ENCODE measurements at regions not wholly inside any gene's neighbourhood (a gene's known extent, or its start where the extent isn't known, plus 50 kb on each side); places are given as distances from the start of the nearest gene placed in this dataset.

- ATAC-seq (no peak), DNase-seq (no peak)
- Histone ChIP-seq H3K36me3 (ENCODE audit: insufficient read depth in 1 of 2, low read depth in 1 of 2) (no peaks in the 10 kb centered on the region), H3K4me1 (no peaks in the 10 kb centered on the region), H3K9me3 (no peaks in the 10 kb centered on the region), H3K27me3 (ENCODE audit: insufficient read depth in 3 of 3, low read length in 2 of 3) (no peaks in the 10 kb centered on the region), H3K27ac (no peak overlapping the region), H3K4me3 (no peak overlapping the region)
- no peak for TF ChIP-seq CTCF (IDR thresholded peaks at IDR 0.05)
- intact Hi-C loops (cut with DNase I), result no loop called here
- 73 to 83% (median 75%) methylated on average over 2 of the region's 2 CpGs for WGBS, 3 donors
Measured at GRCh38 chr3:118541796-118542195, 492.9 kb downstream of the IGSF11 start.

GRCh38 chr3:118543832-118544231, 490.8 kb downstream of the IGSF11 start:
- Histone ChIP-seq H3K9me3 (no peaks in the 10 kb centered on the region), H3K4me3 (no peak overlapping the region), H3K36me3 (ENCODE audit: insufficient read depth in 1 of 2, low read depth in 1 of 2) (no peaks in the 10 kb centered on the region), H3K27me3 (ENCODE audit: insufficient read depth in 3 of 3, low read length in 2 of 3) (no peaks in the 10 kb centered on the region), H3K27ac (no peak overlapping the region), H3K4me1 (no peaks in the 10 kb centered on the region)
- intact Hi-C loops (cut with DNase I), result no loop called here
- WGBS, 3 donors, result 26 to 33% (median 30%) methylated on average over 1 of the region's 1 CpG
- TF ChIP-seq CTCF (IDR thresholded peaks at IDR 0.05), result no peak
- no peak for ATAC-seq
- no peak for DNase-seq

GRCh38 chr3:118544458-118544857, 490.2 kb downstream of the IGSF11 start:
- no peaks in the 10 kb centered on the region for H3K36me3 ChIP-seq (ENCODE audit: insufficient read depth in 1 of 2, low read depth in 1 of 2)
- DNase-seq (no peak), ATAC-seq (no peak)
- 62 to 70% (median 63%) methylated on average over 5 of the region's 5 CpGs for WGBS, 3 donors
- no peaks in the 10 kb centered on the region for H3K4me1 ChIP-seq
- H3K9me3 ChIP-seq, result no peaks in the 10 kb centered on the region
- intact Hi-C loops (cut with DNase I), result no loop called here
- H3K27me3 ChIP-seq (ENCODE audit: insufficient read depth in 3 of 3, low read length in 2 of 3), result no peaks in the 10 kb centered on the region
- no peak overlapping the region for H3K27ac ChIP-seq
- H3K4me3 ChIP-seq, result no peak overlapping the region
- TF ChIP-seq CTCF (IDR thresholded peaks at IDR 0.05), result no peak

- H3K27me3 ChIP-seq (ENCODE audit: insufficient read depth in 3 of 3, low read length in 2 of 3), result no peaks in the 10 kb centered on the region
- no peak for TF ChIP-seq CTCF (IDR thresholded peaks at IDR 0.05)
- no peak overlapping the region for H3K4me3 ChIP-seq
- no peaks in the 10 kb centered on the region for H3K9me3 ChIP-seq
- DNase-seq (no peak), ATAC-seq (no peak)
- no peaks in the 10 kb centered on the region for H3K4me1 ChIP-seq
- no peak overlapping the region for H3K27ac ChIP-seq
- intact Hi-C loops (cut with DNase I), result no loop called here
- 75 to 84% (median 79%) methylated on average over 4 of the region's 4 CpGs for WGBS, 3 donors
- H3K36me3 ChIP-seq (ENCODE audit: insufficient read depth in 1 of 2, low read depth in 1 of 2), result no peaks in the 10 kb centered on the region
Measured at GRCh38 chr3:118548434-118548833, 486.2 kb downstream of the IGSF11 start.

GRCh38 chr3:118550122-118550521, 484.5 kb downstream of the IGSF11 start:
- H3K36me3 ChIP-seq (ENCODE audit: insufficient read depth in 1 of 2, low read depth in 1 of 2), result no peaks in the 10 kb centered on the region
- H3K27ac ChIP-seq, result no peak overlapping the region
- no peak for TF ChIP-seq CTCF (IDR thresholded peaks at IDR 0.05)
- H3K9me3 ChIP-seq, result no peaks in the 10 kb centered on the region
- no peaks in the 10 kb centered on the region for H3K27me3 ChIP-seq (ENCODE audit: insufficient read depth in 3 of 3, low read length in 2 of 3)
- H3K4me1 ChIP-seq, result no peaks in the 10 kb centered on the region
- intact Hi-C loops (cut with DNase I), result no loop called here
- no peak overlapping the region for H3K4me3 ChIP-seq
- 20 to 33% (median 29%) methylated on average over 2 of the region's 2 CpGs for WGBS, 3 donors
- DNase-seq (no peak), ATAC-seq (no peak)
